Loucy (cell line): ENCODE measurements at regions not wholly inside any gene's neighbourhood (a gene's known extent, or its start where the extent isn't known, plus 50 kb on each side); places are given as distances from the start of the nearest gene placed in this dataset.
"Not testable (repeated sequence)": the region's sequence is repeated elsewhere in the genome, so short reads cannot be mapped to it uniquely, and the experiment has no call there.

Experiments used
- EZH2phosphoT487 ChIP-seq: fragments of 200-600 bp; IDR thresholded peaks from 2 replicates; pipeline ENCODE4 v1.6.1; 2018; ENCODE audit warnings: antibody characterized with exemption, mild to moderate bottlenecking, moderate library complexity, borderline replicate concordance
- TF ChIP-seq, protein P1 (sequence below): fragments of 200-600 bp; sonication (generic); conservative IDR thresholded peaks from 2 replicates; pipeline ENCODE4 v1.5.1; 2014; ENCODE audit warnings: mild to moderate bottlenecking, antibody characterized with exemption, low read length

DNA sequence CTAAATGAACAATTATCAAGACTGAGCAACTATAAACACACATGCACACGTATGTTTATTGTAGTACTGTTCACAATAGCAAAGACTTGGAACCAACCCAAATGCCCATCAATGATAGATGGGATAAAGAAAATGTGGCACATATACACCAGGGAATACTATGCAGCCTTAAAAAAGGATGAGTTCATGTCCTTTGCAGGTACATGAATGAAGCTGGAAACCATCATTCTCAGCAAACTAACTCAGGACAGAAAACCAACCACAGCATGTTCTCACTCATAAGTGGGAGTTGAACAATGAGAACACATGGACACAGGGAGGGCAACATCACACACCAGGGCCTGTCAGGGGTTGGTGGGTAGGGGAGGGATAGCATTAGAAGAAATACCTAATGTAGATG lies 445.4 kb downstream of the BCAT1 start:
- TF ChIP-seq, protein P1, sequence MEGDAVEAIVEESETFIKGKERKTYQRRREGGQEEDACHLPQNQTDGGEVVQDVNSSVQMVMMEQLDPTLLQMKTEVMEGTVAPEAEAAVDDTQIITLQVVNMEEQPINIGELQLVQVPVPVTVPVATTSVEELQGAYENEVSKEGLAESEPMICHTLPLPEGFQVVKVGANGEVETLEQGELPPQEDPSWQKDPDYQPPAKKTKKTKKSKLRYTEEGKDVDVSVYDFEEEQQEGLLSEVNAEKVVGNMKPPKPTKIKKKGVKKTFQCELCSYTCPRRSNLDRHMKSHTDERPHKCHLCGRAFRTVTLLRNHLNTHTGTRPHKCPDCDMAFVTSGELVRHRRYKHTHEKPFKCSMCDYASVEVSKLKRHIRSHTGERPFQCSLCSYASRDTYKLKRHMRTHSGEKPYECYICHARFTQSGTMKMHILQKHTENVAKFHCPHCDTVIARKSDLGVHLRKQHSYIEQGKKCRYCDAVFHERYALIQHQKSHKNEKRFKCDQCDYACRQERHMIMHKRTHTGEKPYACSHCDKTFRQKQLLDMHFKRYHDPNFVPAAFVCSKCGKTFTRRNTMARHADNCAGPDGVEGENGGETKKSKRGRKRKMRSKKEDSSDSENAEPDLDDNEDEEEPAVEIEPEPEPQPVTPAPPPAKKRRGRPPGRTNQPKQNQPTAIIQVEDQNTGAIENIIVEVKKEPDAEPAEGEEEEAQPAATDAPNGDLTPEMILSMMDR, result not testable (repeated sequence)
- not testable (repeated sequence) for TF ChIP-seq EZH2phosphoT487
